ENCODE measurements at regions not wholly inside any gene's neighbourhood (a gene's known extent, or its start where the extent isn't known, plus 50 kb on each side); places are given as distances from the start of the nearest gene placed in this dataset.

GRCh38 chr1:185581961-185582725 is 152.0 kb upstream of the HMCN1 start:
- intact Hi-C loops (cut with micrococcal nuclease), result no loop called here
- Mint-ChIP-seq H3K27ac (no peak overlapping the region), H3K36me3 (ENCODE audit: low read depth) (peaks cover 22% of the 10 kb centered on the region), H3K27me3 (no peaks in the 10 kb centered on the region), H3K4me1 (no peaks in the 10 kb centered on the region), H3K4me3 (no peak overlapping the region), H3K9me3 (peaks cover 44% of the 10 kb centered on the region)
- no peak for DNase-seq

GRCh38 chr1:185581020-185581419 is 153.2 kb upstream of the HMCN1 start:
- Mint-ChIP-seq H3K27me3 (no peaks in the 10 kb centered on the region), H3K9me3 (peaks cover 45% of the 10 kb centered on the region), H3K36me3 (ENCODE audit: low read depth) (peaks cover 22% of the 10 kb centered on the region), H3K4me1 (no peaks in the 10 kb centered on the region), H3K27ac (no peak overlapping the region), H3K4me3 (no peak overlapping the region)
- intact Hi-C loops (cut with micrococcal nuclease), result no loop called here
- no peak for DNase-seq

- intact Hi-C loops (cut with micrococcal nuclease), result no loop called here
- no peaks in the 10 kb centered on the region for H3K27me3 Mint-ChIP-seq
- no peak for DNase-seq
- peaks cover 20% of the 10 kb centered on the region for H3K36me3 Mint-ChIP-seq (ENCODE audit: low read depth)
- no peaks in the 10 kb centered on the region for H3K4me1 Mint-ChIP-seq
- no peak overlapping the region for H3K4me3 Mint-ChIP-seq
- no peak overlapping the region for H3K27ac Mint-ChIP-seq
- peaks cover 50% of the 10 kb centered on the region for H3K9me3 Mint-ChIP-seq
Measured at GRCh38 chr1:185578293-185578692, 155.9 kb upstream of the HMCN1 start.

- DNase-seq, result no peak
- Mint-ChIP-seq H3K36me3 (ENCODE audit: low read depth) (peaks cover 8% of the 10 kb centered on the region), H3K9me3 (peaks cover 37% of the 10 kb centered on the region), H3K4me1 (peaks cover 2% of the 10 kb centered on the region), H3K27me3 (no peaks in the 10 kb centered on the region), H3K4me3 (no peak overlapping the region), H3K27ac (no peak overlapping the region)
- intact Hi-C loops (cut with micrococcal nuclease), result no loop called here
Measured at GRCh38 chr1:185574139-185574875, 159.9 kb upstream of the HMCN1 start.

GRCh38 chr1:185573677-185574076 is 160.5 kb upstream of the HMCN1 start:
- DNase-seq, result no peak
- Mint-ChIP-seq H3K27me3 (no peaks in the 10 kb centered on the region), H3K4me1 (peaks cover 7% of the 10 kb centered on the region), H3K36me3 (ENCODE audit: low read depth) (peaks cover 5% of the 10 kb centered on the region), H3K4me3 (no peak overlapping the region), H3K9me3 (peaks cover 32% of the 10 kb centered on the region), H3K27ac (no peak overlapping the region)
- intact Hi-C loops (cut with micrococcal nuclease), result no loop called here

GRCh38 chr1:185573162-185573561 is 161.0 kb upstream of the HMCN1 start:
- peaks cover 30% of the 10 kb centered on the region for H3K9me3 Mint-ChIP-seq
- intact Hi-C loops (cut with micrococcal nuclease), result no loop called here
- H3K27me3 Mint-ChIP-seq, result no peaks in the 10 kb centered on the region
- no peak overlapping the region for H3K4me3 Mint-ChIP-seq
- H3K4me1 Mint-ChIP-seq, result peaks cover 12% of the 10 kb centered on the region
- H3K27ac Mint-ChIP-seq, result no peak overlapping the region
- H3K36me3 Mint-ChIP-seq (ENCODE audit: low read depth), result peaks cover 3% of the 10 kb centered on the region
- no peak for DNase-seq

GRCh38 chr1:185570962-185571361 is 163.2 kb upstream of the HMCN1 start:
- DNase-seq, result no peak
- no peak overlapping the region for H3K4me3 Mint-ChIP-seq
- H3K27ac Mint-ChIP-seq, result no peak overlapping the region
- no peaks in the 10 kb centered on the region for H3K27me3 Mint-ChIP-seq
- H3K9me3 Mint-ChIP-seq, result peaks cover 29% of the 10 kb centered on the region
- intact Hi-C loops (cut with micrococcal nuclease), result no loop called here
- no peaks in the 10 kb centered on the region for H3K36me3 Mint-ChIP-seq (ENCODE audit: low read depth)
- peaks cover 28% of the 10 kb centered on the region for H3K4me1 Mint-ChIP-seq

- Mint-ChIP-seq H3K36me3 (ENCODE audit: low read depth) (no peaks in the 10 kb centered on the region), H3K27me3 (no peaks in the 10 kb centered on the region), H3K4me1 (peaks cover 34% of the 10 kb centered on the region), H3K4me3 (peak overlapping the region; percentile 11), H3K9me3 (peaks cover 24% of the 10 kb centered on the region), H3K27ac (no peak overlapping the region)
- DNase-seq, result no peak
- intact Hi-C loops (cut with micrococcal nuclease), result loop anchor here (1.0 to 10.0 kb wide), 5 partner anchors 8 to 814 kb away; partner anchors contain the start of gene EDEM3
Measured at GRCh38 chr1:185568155-185569123, 165.8 kb upstream of the HMCN1 start.

GRCh38 chr1:185567440-185567839 is 166.8 kb upstream of the HMCN1 start:
- intact Hi-C loops (cut with micrococcal nuclease), result loop anchor here (5.0 to 10.0 kb wide), 3 partner anchors 105 to 813 kb away; partner anchors contain the start of gene EDEM3
- Mint-ChIP-seq H3K27ac (peak overlapping the region; percentile 82), H3K9me3 (peaks cover 19% of the 10 kb centered on the region), H3K4me1 (peaks cover 39% of the 10 kb centered on the region), H3K27me3 (no peaks in the 10 kb centered on the region), H3K4me3 (peak overlapping the region; percentile 64), H3K36me3 (ENCODE audit: low read depth) (no peaks in the 10 kb centered on the region)
- DNase-seq, result no peak

- H3K4me3 Mint-ChIP-seq, result peak overlapping the region; percentile 64
- peak overlapping the region; percentile 82 for H3K27ac Mint-ChIP-seq
- intact Hi-C loops (cut with micrococcal nuclease), result loop anchor here (5.0 to 10.0 kb wide), 3 partner anchors 105 to 812 kb away; partner anchors contain the start of gene EDEM3
- H3K36me3 Mint-ChIP-seq (ENCODE audit: low read depth), result no peaks in the 10 kb centered on the region
- no peaks in the 10 kb centered on the region for H3K27me3 Mint-ChIP-seq
- peaks cover 16% of the 10 kb centered on the region for H3K9me3 Mint-ChIP-seq
- peaks cover 43% of the 10 kb centered on the region for H3K4me1 Mint-ChIP-seq
- peak; percentile 89 for DNase-seq
Measured at GRCh38 chr1:185566995-185567394, 167.2 kb upstream of the HMCN1 start.

- peaks cover 59% of the 10 kb centered on the region for H3K4me1 Mint-ChIP-seq
- H3K4me3 Mint-ChIP-seq, result no peak overlapping the region
- H3K27ac Mint-ChIP-seq, result no peak overlapping the region
- H3K9me3 Mint-ChIP-seq, result peaks cover 9% of the 10 kb centered on the region
- no peaks in the 10 kb centered on the region for H3K36me3 Mint-ChIP-seq (ENCODE audit: low read depth)
- no peak for DNase-seq
- H3K27me3 Mint-ChIP-seq, result no peaks in the 10 kb centered on the region
- intact Hi-C loops (cut with micrococcal nuclease), result loop anchor here (5.0 to 10.0 kb wide), 3 partner anchors 107 to 811 kb away; partner anchors contain the start of gene EDEM3
Measured at GRCh38 chr1:185565302-185565701, 168.9 kb upstream of the HMCN1 start.

GRCh38 chr1:185564816-185565215 is 169.4 kb upstream of the HMCN1 start:
- no peak overlapping the region for H3K27ac Mint-ChIP-seq
- DNase-seq, result no peak
- H3K27me3 Mint-ChIP-seq, result no peaks in the 10 kb centered on the region
- H3K4me1 Mint-ChIP-seq, result peaks cover 64% of the 10 kb centered on the region
- H3K9me3 Mint-ChIP-seq, result peaks cover 9% of the 10 kb centered on the region
- no peak overlapping the region for H3K4me3 Mint-ChIP-seq
- intact Hi-C loops (cut with micrococcal nuclease), result loop anchor here (5.0 to 10.0 kb wide), 7 partner anchors 107 to 810 kb away; partner anchors contain the start of genes EDEM3 and NIBAN1
- H3K36me3 Mint-ChIP-seq (ENCODE audit: low read depth), result no peaks in the 10 kb centered on the region
